ENCODE measurements at regions not wholly inside any gene's neighbourhood (a gene's known extent, or its start where the extent isn't known, plus 50 kb on each side); places are given as distances from the start of the nearest gene placed in this dataset.

DNA sequence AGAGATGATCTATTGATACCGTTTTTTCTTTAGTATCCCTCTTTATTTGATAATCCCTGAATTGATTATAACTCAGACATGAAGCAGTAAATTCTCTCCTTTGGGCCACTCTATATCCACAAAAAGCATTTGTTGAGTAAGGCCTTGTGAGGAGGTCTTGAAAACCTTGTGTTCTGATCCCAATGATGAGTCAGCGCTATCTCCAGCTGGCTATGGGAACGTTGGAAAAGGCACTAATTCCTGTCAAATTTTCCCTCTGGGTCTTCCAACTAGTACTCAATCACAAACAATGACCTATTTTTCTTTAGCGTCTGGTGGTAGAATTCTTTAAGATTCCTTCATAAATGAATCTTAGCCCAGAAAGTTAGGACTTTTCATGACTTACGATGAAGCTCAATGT lies 168.4 kb upstream of the LRIG3 start:
- TF ChIP-seq, protein P1, sequence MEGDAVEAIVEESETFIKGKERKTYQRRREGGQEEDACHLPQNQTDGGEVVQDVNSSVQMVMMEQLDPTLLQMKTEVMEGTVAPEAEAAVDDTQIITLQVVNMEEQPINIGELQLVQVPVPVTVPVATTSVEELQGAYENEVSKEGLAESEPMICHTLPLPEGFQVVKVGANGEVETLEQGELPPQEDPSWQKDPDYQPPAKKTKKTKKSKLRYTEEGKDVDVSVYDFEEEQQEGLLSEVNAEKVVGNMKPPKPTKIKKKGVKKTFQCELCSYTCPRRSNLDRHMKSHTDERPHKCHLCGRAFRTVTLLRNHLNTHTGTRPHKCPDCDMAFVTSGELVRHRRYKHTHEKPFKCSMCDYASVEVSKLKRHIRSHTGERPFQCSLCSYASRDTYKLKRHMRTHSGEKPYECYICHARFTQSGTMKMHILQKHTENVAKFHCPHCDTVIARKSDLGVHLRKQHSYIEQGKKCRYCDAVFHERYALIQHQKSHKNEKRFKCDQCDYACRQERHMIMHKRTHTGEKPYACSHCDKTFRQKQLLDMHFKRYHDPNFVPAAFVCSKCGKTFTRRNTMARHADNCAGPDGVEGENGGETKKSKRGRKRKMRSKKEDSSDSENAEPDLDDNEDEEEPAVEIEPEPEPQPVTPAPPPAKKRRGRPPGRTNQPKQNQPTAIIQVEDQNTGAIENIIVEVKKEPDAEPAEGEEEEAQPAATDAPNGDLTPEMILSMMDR (conservative IDR thresholded peaks at IDR 0.05; ENCODE audit: low read length) = no peak
- no peak for TF ChIP-seq EZH2phosphoT487 (IDR thresholded peaks at IDR 0.05; ENCODE audit: borderline replicate concordance)
